ENCODE measurements at regions not wholly inside any gene's neighbourhood (a gene's known extent, or its start where the extent isn't known, plus 50 kb on each side); places are given as distances from the start of the nearest gene placed in this dataset.

GRCh38 chr16:60681043-60681442 lies 1355.2 kb downstream of the CDH8 start:
- no peak for TF ChIP-seq EZH2 (IDR thresholded peaks at IDR 0.05; ENCODE audit: low read length, unreplicated experiment)
- TF ChIP-seq CTCF (conservative IDR thresholded peaks at IDR 0.05; ENCODE audit: low read depth, low read length): no peak
- TF ChIP-seq EZH2phosphoT487 (IDR thresholded peaks at IDR 0.05; ENCODE audit: borderline replicate concordance, low read length): no peak

Measured in PC-3 (cell line).